ENCODE measurements at regions not wholly inside any gene's neighbourhood (a gene's known extent, or its start where the extent isn't known, plus 50 kb on each side); places are given as distances from the start of the nearest gene placed in this dataset.

DNA sequence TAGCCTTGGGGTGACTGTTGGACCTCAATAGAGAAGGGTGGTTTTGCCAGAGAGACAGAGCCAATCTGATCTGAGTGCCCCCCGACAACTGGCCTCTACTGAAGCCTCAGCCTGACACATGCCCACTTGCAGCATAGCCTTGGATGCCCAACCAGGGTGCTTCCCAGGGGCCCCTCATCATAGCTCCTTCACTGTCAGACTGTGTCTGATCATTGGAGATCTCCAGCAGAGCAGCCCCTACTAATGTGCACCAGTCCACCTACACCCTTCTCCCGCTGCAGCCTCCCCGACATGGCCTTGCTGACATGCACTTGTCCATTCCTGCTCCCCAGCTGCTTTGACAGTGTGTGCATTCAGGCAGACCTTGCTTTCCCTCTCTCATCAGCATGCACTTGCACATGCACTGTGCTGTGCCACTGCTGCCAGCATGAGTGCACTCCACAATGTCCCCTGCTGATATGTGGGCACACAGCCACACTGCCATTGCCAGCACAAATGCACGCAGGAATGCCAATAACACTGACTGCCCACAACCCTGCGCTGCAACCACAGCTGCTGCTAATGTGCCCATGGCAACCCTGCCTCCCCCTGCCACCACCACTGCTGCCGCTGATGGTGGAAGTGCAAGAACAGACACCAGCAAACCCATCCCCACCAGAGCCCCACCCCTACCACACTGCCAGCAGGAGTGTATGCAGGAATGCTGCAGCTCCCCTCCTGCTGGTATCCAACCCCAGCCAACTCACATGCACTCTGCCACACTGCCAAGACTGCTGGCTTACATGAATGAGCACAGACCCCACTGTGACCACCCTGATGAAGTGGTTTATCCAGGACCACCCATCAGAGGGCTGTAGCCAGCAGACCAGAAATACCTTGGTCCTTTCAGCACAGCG, 68.1 kb upstream of the ZMAT1 start:
- BruUV-seq (replicated peaks): no TSS peak

More for the DNA sequence above, 68.1 kb upstream of the ZMAT1 start:
- Histone ChIP-seq H3K9me3 (replicated peaks; ENCODE audit: control insufficient read depth, insufficient read depth, low read length) (no peaks in the 10 kb centered on the region), H2AFZ (ENCODE audit: control insufficient read depth, low read depth, low read length) (no peak overlapping the region), H3K27me3 (replicated peaks in 1 of 2; ENCODE audit: control insufficient read depth in 2 of 2, insufficient read depth in 2 of 2, low read length in 1 of 2) (no peaks in the 10 kb centered on the region), H4K20me1 (ENCODE audit: control insufficient read depth, insufficient read depth) (no peaks in the 10 kb centered on the region), H3K36me3 (ENCODE audit: control insufficient read depth in 2 of 2, insufficient read depth in 2 of 2, low read length in 1 of 2) (no peaks in the 10 kb centered on the region), H3K4me1 (ENCODE audit: control insufficient read depth, insufficient read depth, low read length) (no peaks in the 10 kb centered on the region), H3K4me3 (no peak overlapping the region), H3K9ac (ENCODE audit: control insufficient read depth, insufficient read depth, low read length) (no peak overlapping the region), H3K79me2 (ENCODE audit: control insufficient read depth, insufficient read depth, low read length) (no peaks in the 10 kb centered on the region), H3K27ac (ENCODE audit: control insufficient read depth, insufficient read depth) (no peak overlapping the region), H3K4me2 (ENCODE audit: control insufficient read depth, insufficient read depth) (no peak overlapping the region)
- ChIA-PET SMC1A (ENCODE audit: uncharacterized antibody, unreplicated experiment) (no interaction called here), POLR2A (no interaction called here), RAD21 (ENCODE audit: unreplicated experiment) (no interaction called here), CTCF (no interaction called here)
- TF ChIP-seq, protein P1, sequence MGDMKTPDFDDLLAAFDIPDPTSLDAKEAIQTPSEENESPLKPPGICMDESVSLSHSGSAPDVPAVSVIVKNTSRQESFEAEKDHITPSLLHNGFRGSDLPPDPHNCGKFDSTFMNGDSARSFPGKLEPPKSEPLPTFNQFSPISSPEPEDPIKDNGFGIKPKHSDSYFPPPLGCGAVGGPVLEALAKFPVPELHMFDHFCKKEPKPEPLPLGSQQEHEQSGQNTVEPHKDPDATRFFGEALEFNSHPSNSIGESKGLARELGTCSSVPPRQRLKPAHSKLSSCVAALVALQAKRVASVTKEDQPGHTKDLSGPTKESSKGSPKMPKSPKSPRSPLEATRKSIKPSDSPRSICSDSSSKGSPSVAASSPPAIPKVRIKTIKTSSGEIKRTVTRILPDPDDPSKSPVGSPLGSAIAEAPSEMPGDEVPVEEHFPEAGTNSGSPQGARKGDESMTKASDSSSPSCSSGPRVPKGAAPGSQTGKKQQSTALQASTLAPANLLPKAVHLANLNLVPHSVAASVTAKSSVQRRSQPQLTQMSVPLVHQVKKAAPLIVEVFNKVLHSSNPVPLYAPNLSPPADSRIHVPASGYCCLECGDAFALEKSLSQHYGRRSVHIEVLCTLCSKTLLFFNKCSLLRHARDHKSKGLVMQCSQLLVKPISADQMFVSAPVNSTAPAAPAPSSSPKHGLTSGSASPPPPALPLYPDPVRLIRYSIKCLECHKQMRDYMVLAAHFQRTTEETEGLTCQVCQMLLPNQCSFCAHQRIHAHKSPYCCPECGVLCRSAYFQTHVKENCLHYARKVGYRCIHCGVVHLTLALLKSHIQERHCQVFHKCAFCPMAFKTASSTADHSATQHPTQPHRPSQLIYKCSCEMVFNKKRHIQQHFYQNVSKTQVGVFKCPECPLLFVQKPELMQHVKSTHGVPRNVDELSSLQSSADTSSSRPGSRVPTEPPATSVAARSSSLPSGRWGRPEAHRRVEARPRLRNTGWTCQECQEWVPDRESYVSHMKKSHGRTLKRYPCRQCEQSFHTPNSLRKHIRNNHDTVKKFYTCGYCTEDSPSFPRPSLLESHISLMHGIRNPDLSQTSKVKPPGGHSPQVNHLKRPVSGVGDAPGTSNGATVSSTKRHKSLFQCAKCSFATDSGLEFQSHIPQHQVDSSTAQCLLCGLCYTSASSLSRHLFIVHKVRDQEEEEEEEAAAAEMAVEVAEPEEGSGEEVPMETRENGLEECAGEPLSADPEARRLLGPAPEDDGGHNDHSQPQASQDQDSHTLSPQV (IDR thresholded peaks at IDR 0.05): no peak
- TF ChIP-seq, protein P2, sequence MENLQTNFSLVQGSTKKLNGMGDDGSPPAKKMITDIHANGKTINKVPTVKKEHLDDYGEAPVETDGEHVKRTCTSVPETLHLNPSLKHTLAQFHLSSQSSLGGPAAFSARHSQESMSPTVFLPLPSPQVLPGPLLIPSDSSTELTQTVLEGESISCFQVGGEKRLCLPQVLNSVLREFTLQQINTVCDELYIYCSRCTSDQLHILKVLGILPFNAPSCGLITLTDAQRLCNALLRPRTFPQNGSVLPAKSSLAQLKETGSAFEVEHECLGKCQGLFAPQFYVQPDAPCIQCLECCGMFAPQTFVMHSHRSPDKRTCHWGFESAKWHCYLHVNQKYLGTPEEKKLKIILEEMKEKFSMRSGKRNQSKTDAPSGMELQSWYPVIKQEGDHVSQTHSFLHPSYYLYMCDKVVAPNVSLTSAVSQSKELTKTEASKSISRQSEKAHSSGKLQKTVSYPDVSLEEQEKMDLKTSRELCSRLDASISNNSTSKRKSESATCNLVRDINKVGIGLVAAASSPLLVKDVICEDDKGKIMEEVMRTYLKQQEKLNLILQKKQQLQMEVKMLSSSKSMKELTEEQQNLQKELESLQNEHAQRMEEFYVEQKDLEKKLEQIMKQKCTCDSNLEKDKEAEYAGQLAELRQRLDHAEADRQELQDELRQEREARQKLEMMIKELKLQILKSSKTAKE (IDR thresholded peaks at IDR 0.05; ENCODE audit: low read depth, poor library complexity, severe bottlenecking): no peak
- TF ChIP-seq MEF2B (IDR thresholded peaks at IDR 0.05; ENCODE audit: partially characterized antibody, poor library complexity, severe bottlenecking) (no peak), FOS (IDR thresholded peaks at IDR 0.05; ENCODE audit: borderline replicate concordance, extremely low read depth, insufficient read length) (no peak), MEF2A (IDR thresholded peaks at IDR 0.05; ENCODE audit: insufficient read depth, low read depth, low read length) (no peak), ZNF384 (IDR thresholded peaks at IDR 0.05; ENCODE audit: borderline replicate concordance, low read depth, low read length) (no peak), GATAD2B (conservative IDR thresholded peaks at IDR 0.05; ENCODE audit: low read depth) (no peak), SIN3A (IDR thresholded peaks at IDR 0.05; ENCODE audit: low read depth, low read length) (no peak), ESRRA (IDR thresholded peaks at IDR 0.05; ENCODE audit: low read length) (no peak), SIX5 (IDR thresholded peaks at IDR 0.05; ENCODE audit: low read depth, low read length, severe bottlenecking) (no peak), EZH2 (IDR thresholded peaks at IDR 0.05; ENCODE audit: borderline replicate concordance, control insufficient read depth, low read depth, low read length) (no peak)
- TF ChIP-seq, protein P3, sequence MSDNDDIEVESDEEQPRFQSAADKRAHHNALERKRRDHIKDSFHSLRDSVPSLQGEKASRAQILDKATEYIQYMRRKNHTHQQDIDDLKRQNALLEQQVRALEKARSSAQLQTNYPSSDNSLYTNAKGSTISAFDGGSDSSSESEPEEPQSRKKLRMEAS (IDR thresholded peaks at IDR 0.05; ENCODE audit: low read depth, low read length): no peak
- TF ChIP-seq, protein P4, sequence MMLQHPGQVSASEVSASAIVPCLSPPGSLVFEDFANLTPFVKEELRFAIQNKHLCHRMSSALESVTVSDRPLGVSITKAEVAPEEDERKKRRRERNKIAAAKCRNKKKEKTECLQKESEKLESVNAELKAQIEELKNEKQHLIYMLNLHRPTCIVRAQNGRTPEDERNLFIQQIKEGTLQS (IDR thresholded peaks at IDR 0.05; ENCODE audit: borderline replicate concordance, extremely low read depth, low read depth, low read length): no peak
- FAIRE-seq (no peak), ATAC-seq (no peak), DNase-seq (ENCODE audit: low read depth, low spot score) (no peak)
- WGBS (ENCODE audit: insufficient coverage, insufficient replicate concordance, low lambda C conversion rate, missing lambda C conversion rate): 6% methylated on average over 7 of the region's 7 CpGs
- intact Hi-C loops (cut with micrococcal nuclease; ENCODE audit: unreplicated experiment): no loop called here
- in situ Hi-C loops (cut with MboI): no loop called here
